Coronary artery (tissue), 2 donors: ENCODE measurements at regions not wholly inside any gene's neighbourhood (a gene's known extent, or its start where the extent isn't known, plus 50 kb on each side); places are given as distances from the start of the nearest gene placed in this dataset.
"Not testable (repeated sequence)": the region's sequence is repeated elsewhere in the genome, so short reads cannot be mapped to it uniquely, and the experiment has no call there.

Experiments
- DNase-seq: peaks from one replicate; pipeline ENCODE4 v3.0.0-alpha.2; 2017; ENCODE audit warnings: low spot score
- H3K27ac ChIP-seq, 2 donors: fragments of 200-600 bp; sonication (generic); one replicate each; pipeline ENCODE4 v1.5.1; 2016 to 2019
- H3K4me3 ChIP-seq: fragments of 200-600 bp; sonication (generic); 2 replicates; pipeline ENCODE4 v1.5.1; 2016; ENCODE audit warnings: mild to moderate bottlenecking, moderate library complexity
- CTCF ChIP-seq: fragments of 200-600 bp; sonication (generic); IDR thresholded peaks from one replicate; pipeline ENCODE4 v1.5.1; 2019; ENCODE audit warnings: antibody characterized with exemption

DNA sequence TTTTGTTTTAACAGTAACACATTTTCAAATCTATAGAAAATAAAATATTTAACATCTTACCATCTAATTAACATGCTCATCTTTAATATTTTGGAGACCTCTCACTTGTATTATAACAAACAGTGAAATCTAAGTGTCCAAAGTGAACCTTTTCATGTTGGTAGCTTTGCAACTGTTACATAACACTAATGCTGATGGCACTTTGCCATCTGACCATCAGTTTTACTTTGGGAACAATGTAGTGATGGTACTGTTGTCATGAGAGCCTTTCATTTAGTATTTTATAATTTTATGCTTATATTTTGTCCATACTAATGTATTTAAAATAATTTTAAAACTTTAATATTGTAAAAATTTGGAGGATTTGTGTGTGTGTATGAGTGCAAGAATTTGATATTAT lies 1017.0 kb upstream of the KCND2 start:
- H3K27ac ChIP-seq, result no peak overlapping the region
- DNase-seq, result no peak
- no peak for TF ChIP-seq CTCF

GRCh38 chr7:119256446-119257131 lies 1016.4 kb upstream of the KCND2 start:
- Histone ChIP-seq H3K4me3 (no peak overlapping the region), H3K27ac (no peak overlapping the region)
- DNase-seq, result no peak
- no peak for TF ChIP-seq CTCF

More for the DNA sequence above, 1017.0 kb upstream of the KCND2 start:
- no peak overlapping the region for H3K4me3 ChIP-seq

- not testable (repeated sequence) for DNase-seq, H3K4me3 ChIP-seq, H3K27ac ChIP-seq
Observed at GRCh38 chr7:119266790-119267189, 1006.2 kb upstream of the KCND2 start.

DNA sequence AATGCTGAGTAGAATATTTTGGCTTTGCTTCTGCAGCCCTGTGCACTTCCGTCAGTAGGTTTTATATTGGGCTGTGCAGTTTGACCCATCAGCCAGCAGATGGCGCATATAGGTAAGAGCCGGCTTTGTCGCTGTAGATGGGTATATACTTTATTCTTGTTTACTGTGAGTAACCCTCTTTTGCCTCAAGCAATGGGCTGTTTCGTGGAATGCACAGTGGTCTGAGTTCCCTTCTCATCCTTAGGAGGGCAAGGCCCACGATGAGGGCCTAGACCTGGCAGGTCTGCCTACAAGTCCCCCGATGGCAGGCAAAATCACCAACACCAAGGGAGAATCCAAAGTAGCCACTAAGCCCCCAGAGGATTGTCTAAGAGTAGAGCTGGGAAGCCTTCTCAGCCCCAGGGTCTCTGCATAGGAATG lies 1002.9 kb upstream of the KCND2 start:
- Histone ChIP-seq H3K4me3 (no peak overlapping the region), H3K27ac (no peak overlapping the region)
- no peak for DNase-seq
- peak; percentile 64 for TF ChIP-seq CTCF

DNA sequence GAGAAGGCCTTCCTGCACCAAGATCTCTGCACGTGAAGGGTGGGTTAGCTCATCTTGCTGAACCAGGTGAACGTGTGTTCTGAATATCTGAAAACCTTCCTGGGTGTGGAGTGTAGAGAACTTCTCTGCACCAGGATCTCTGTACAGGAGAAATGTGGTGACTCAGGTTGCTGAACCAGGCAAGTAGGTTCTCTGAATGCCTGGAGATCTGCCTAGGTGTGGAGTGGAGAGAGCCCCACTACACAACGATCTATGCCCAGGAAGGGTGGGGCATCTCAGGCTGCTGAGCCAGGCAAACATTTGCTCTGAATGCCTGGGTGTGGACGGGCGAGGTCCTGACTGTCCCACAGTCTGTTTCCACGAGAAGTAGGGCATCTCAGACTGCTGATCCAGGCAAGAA lies 1002.3 kb upstream of the KCND2 start:
- Histone ChIP-seq H3K27ac (no peak overlapping the region), H3K4me3 (no peak overlapping the region)
- DNase-seq, result no peak
- no peak for TF ChIP-seq CTCF

GRCh38 chr7:119271147-119271779 lies 1001.7 kb upstream of the KCND2 start:
- no peak for TF ChIP-seq CTCF
- Histone ChIP-seq H3K4me3 (no peak overlapping the region), H3K27ac (no peak overlapping the region)
- no peak for DNase-seq

- DNase-seq, result no peak
- no peak for TF ChIP-seq CTCF
- Histone ChIP-seq H3K4me3 (no peak overlapping the region), H3K27ac (no peak overlapping the region)
Observed at GRCh38 chr7:119281181-119281846, 991.7 kb upstream of the KCND2 start.
